Thoracic aorta (tissue), 2 donors: ENCODE measurements at regions not wholly inside any gene's neighbourhood (a gene's known extent, or its start where the extent isn't known, plus 50 kb on each side); places are given as distances from the start of the nearest gene placed in this dataset.

Source experiments
- ATAC-seq: fragments of 150-250 bp; one replicate; pipeline ENCODE4 v1.8.0; 2017; ENCODE audit warnings: low read depth; ENCODE audit not compliant: insufficient number of reproducible peaks, low FRiP score
- DNase-seq: peaks from one replicate; pipeline ENCODE4 v3.0.0-alpha.2; 2020; ENCODE audit warnings: low spot score
- H3K27ac ChIP-seq, 2 donors: fragments of 200-600 bp; sonication (generic); 1 replicate in 1 of 2; 2 replicates in 1 of 2; pipeline ENCODE4 v1.5.1; 2016; ENCODE audit warnings: mild to moderate bottlenecking in 2 of 2, moderate library complexity in 2 of 2
- H3K27me3 ChIP-seq: fragments of 200-600 bp; sonication (generic); replicated peaks from 2 replicates; pipeline ENCODE4 v1.6.0; 2016; ENCODE audit warnings: mild to moderate bottlenecking; ENCODE audit not compliant: insufficient read depth
- H3K36me3 ChIP-seq: fragments of 200-600 bp; sonication (generic); one replicate; pipeline ENCODE4 v1.5.1; 2016
- H3K4me1 ChIP-seq, 2 donors: fragments of 200-600 bp; sonication (generic); 1 replicate in 1 of 2; 2 replicates in 1 of 2; pipeline versions ENCODE4 v1.5.1 to v1.6.0; 2016; ENCODE audit warnings: low read depth in 2 of 2, mild to moderate bottlenecking in 1 of 2; ENCODE audit not compliant: control insufficient read depth in 1 of 2
- H3K4me3 ChIP-seq: fragments of 200-600 bp; sonication (generic); 2 replicates; pipeline ENCODE4 v1.5.1; 2016; ENCODE audit warnings: mild to moderate bottlenecking
- H3K9me3 ChIP-seq: fragments of 200-600 bp; sonication (generic); 2 replicates; pipeline ENCODE4 v1.5.1; 2016
- CTCF ChIP-seq: fragments of 200-600 bp; sonication (generic); IDR thresholded peaks from one replicate; pipeline ENCODE4 v1.5.1; 2019; ENCODE audit warnings: antibody characterized with exemption

GRCh38 chr4:73348185-73348584 is 55.9 kb upstream of the ALB start:
- Histone ChIP-seq H3K36me3 (no peaks in the 10 kb centered on the region), H3K9me3 (no peaks in the 10 kb centered on the region), H3K27me3 (no peaks in the 10 kb centered on the region), H3K4me1 (no peaks in the 10 kb centered on the region), H3K4me3 (no peak overlapping the region), H3K27ac (no peak overlapping the region)
- ATAC-seq (no peak), DNase-seq (no peak)
- TF ChIP-seq CTCF = no peak

- no peak for TF ChIP-seq CTCF
- Histone ChIP-seq H3K9me3 (no peaks in the 10 kb centered on the region), H3K36me3 (no peaks in the 10 kb centered on the region), H3K27ac (no peak overlapping the region), H3K4me1 (no peaks in the 10 kb centered on the region), H3K27me3 (no peaks in the 10 kb centered on the region), H3K4me3 (no peak overlapping the region)
- no peak for ATAC-seq
- no peak for DNase-seq
Measured at GRCh38 chr4:73347497-73347896, 56.6 kb upstream of the ALB start.

GRCh38 chr4:73345399-73345975 is 58.6 kb upstream of the ALB start:
- H3K4me1 ChIP-seq = no peaks in the 10 kb centered on the region
- no peak overlapping the region for H3K27ac ChIP-seq
- H3K4me3 ChIP-seq = no peak overlapping the region
- no peak for TF ChIP-seq CTCF
- DNase-seq (no peak), ATAC-seq (no peak)
- no peaks in the 10 kb centered on the region for H3K36me3 ChIP-seq
- H3K27me3 ChIP-seq = no peaks in the 10 kb centered on the region
- H3K9me3 ChIP-seq = no peaks in the 10 kb centered on the region

- Histone ChIP-seq H3K27me3 (no peaks in the 10 kb centered on the region), H3K9me3 (no peaks in the 10 kb centered on the region), H3K36me3 (no peaks in the 10 kb centered on the region), H3K4me1 (no peaks in the 10 kb centered on the region), H3K27ac (no peak overlapping the region), H3K4me3 (no peak overlapping the region)
- no peak for DNase-seq
- no peak for TF ChIP-seq CTCF
- ATAC-seq = no peak
Measured at GRCh38 chr4:73344106-73344505, 60.0 kb upstream of the ALB start.

GRCh38 chr4:73343432-73343831 is 60.7 kb upstream of the ALB start:
- no peak for ATAC-seq
- no peaks in the 10 kb centered on the region for H3K36me3 ChIP-seq
- no peak overlapping the region for H3K27ac ChIP-seq
- H3K4me1 ChIP-seq = no peaks in the 10 kb centered on the region
- no peak overlapping the region for H3K4me3 ChIP-seq
- no peaks in the 10 kb centered on the region for H3K9me3 ChIP-seq
- TF ChIP-seq CTCF = no peak
- no peak for DNase-seq
- no peaks in the 10 kb centered on the region for H3K27me3 ChIP-seq
